ENCODE measurements at regions not wholly inside any gene's neighbourhood (a gene's known extent, or its start where the extent isn't known, plus 50 kb on each side); places are given as distances from the start of the nearest gene placed in this dataset.
"Not testable (repeated sequence)": the region's sequence is repeated elsewhere in the genome, so short reads cannot be mapped to it uniquely, and the experiment has no call there.

GRCh38 chr2:105669384-105669891 lies 75.3 kb upstream of the NCK2 start:
- no peak for DNase-seq (ENCODE audit: low spot score)
- H3K9me3 ChIP-seq, result peaks cover 16% of the 10 kb centered on the region

GRCh38 chr2:105665480-105665879 lies 79.2 kb upstream of the NCK2 start:
- Histone ChIP-seq H3K27me3 (replicated peaks; ENCODE audit: insufficient read depth) (no peaks in the 10 kb centered on the region), H3K36me3 (no peaks in the 10 kb centered on the region), H3K4me1 (ENCODE audit: control insufficient read depth in 1 of 2, low read depth in 2 of 2) (peaks cover 0 to 4% of the 10 kb centered on the region in 2 donors), H3K9me3 (peaks cover 16% of the 10 kb centered on the region), H3K4me3 (no peak overlapping the region), H3K27ac (no peak overlapping the region)
- DNase-seq (ENCODE audit: low spot score), result no peak
- no peak for TF ChIP-seq CTCF (IDR thresholded peaks at IDR 0.05)
- ATAC-seq (ENCODE audit: insufficient number of reproducible peaks, low FRiP score, low read depth), result no peak

More at GRCh38 chr2:105669384-105669891, 75.3 kb upstream of the NCK2 start:
- Histone ChIP-seq H3K27ac (no peak overlapping the region), H3K27me3 (replicated peaks; ENCODE audit: insufficient read depth) (no peaks in the 10 kb centered on the region), H3K36me3 (no peaks in the 10 kb centered on the region), H3K4me3 (no peak overlapping the region), H3K4me1 (ENCODE audit: control insufficient read depth in 1 of 2, low read depth in 2 of 2) (peaks cover 7 to 14% of the 10 kb centered on the region in 2 donors)
- no peak for TF ChIP-seq CTCF (IDR thresholded peaks at IDR 0.05)
- ATAC-seq (ENCODE audit: insufficient number of reproducible peaks, low FRiP score, low read depth), result no peak

GRCh38 chr2:105660489-105660888 lies 84.2 kb upstream of the NCK2 start:
- H3K36me3 ChIP-seq, result no peaks in the 10 kb centered on the region
- H3K4me1 ChIP-seq (ENCODE audit: control insufficient read depth in 1 of 2, low read depth in 2 of 2), result no peaks in the 10 kb centered on the region
- H3K4me3 ChIP-seq, result no peak overlapping the region
- TF ChIP-seq CTCF (IDR thresholded peaks at IDR 0.05), result no peak
- ATAC-seq (ENCODE audit: insufficient number of reproducible peaks, low FRiP score, low read depth) (no peak), DNase-seq (ENCODE audit: low spot score) (no peak)
- no peak overlapping the region for H3K27ac ChIP-seq
- H3K27me3 ChIP-seq (replicated peaks; ENCODE audit: insufficient read depth), result no peaks in the 10 kb centered on the region
- H3K9me3 ChIP-seq, result peaks cover 8% of the 10 kb centered on the region

GRCh38 chr2:105655723-105656606 lies 88.7 kb upstream of the NCK2 start:
- not testable (repeated sequence) for H3K4me3 ChIP-seq; H3K27me3 ChIP-seq (replicated peaks; ENCODE audit: insufficient read depth); H3K9me3 ChIP-seq; H3K36me3 ChIP-seq; DNase-seq (ENCODE audit: low spot score); ATAC-seq (ENCODE audit: insufficient number of reproducible peaks, low FRiP score, low read depth); H3K4me1 ChIP-seq (ENCODE audit: control insufficient read depth in 1 of 2, low read depth in 2 of 2); H3K27ac ChIP-seq

GRCh38 chr2:105655244-105655643 lies 89.5 kb upstream of the NCK2 start:
- TF ChIP-seq CTCF (IDR thresholded peaks at IDR 0.05), result no peak
- Histone ChIP-seq H3K4me3 (no peak overlapping the region), H3K9me3 (no peaks in the 10 kb centered on the region), H3K36me3 (no peaks in the 10 kb centered on the region), H3K4me1 (ENCODE audit: control insufficient read depth in 1 of 2, low read depth in 2 of 2) (no peaks in the 10 kb centered on the region), H3K27me3 (replicated peaks; ENCODE audit: insufficient read depth) (no peaks in the 10 kb centered on the region), H3K27ac (no peak overlapping the region)
- no peak for DNase-seq (ENCODE audit: low spot score)
- no peak for ATAC-seq (ENCODE audit: insufficient number of reproducible peaks, low FRiP score, low read depth)
